ENCODE measurements at regions not wholly inside any gene's neighbourhood (a gene's known extent, or its start where the extent isn't known, plus 50 kb on each side); places are given as distances from the start of the nearest gene placed in this dataset.

- H3K36me3 ChIP-seq (ENCODE audit: insufficient read depth, low read depth, low read length): no peaks in the 10 kb centered on the region
- H3K4me3 ChIP-seq (ENCODE audit: low read length): no peak overlapping the region
- 0 out of 2 replicates have a peak, but pooled peaks cover 3% of the 10 kb centered on the region for H3K4me1 ChIP-seq (ENCODE audit: insufficient read depth, low read length)
- H3K27ac ChIP-seq (ENCODE audit: low read length): no peak overlapping the region
- no peak overlapping the region for H3K9ac ChIP-seq (ENCODE audit: low read depth, low read length)
- H3K9me3 ChIP-seq (ENCODE audit: insufficient read depth, low read depth, low read length): peaks cover 4% of the 10 kb centered on the region; the same call in 1 of the 2 replicates
- H3K27me3 ChIP-seq (ENCODE audit: insufficient read depth, low read length): peaks cover 9% of the 10 kb centered on the region
These were observed 122.7 kb downstream of the VAPA start for GRCh38 chr18:10036479-10036878.

DNA sequence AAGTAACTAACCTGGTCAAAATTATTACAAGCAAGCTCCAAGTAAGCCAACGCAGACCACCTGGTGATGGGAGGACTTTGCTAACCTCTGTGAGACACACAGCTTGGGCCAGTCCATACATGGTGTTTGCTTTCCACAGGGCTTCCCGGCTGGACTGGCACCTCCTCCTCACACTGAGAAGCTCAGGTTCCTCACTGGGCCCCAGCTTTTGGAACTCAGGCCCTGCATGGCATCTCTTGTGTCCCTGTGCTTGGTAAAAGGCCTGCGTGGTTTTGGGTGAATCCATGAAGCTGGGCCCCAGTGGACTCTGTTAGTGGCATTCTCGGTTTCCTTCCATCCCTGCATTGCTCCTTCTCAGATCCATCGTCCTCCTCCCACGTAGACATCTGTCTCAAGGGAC lies 123.4 kb downstream of the VAPA start:
- 0 out of 2 replicates have a peak, but pooled peaks cover 3% of the 10 kb centered on the region for H3K4me1 ChIP-seq (ENCODE audit: insufficient read depth, low read length)
- peaks cover 9% of the 10 kb centered on the region for H3K27me3 ChIP-seq (ENCODE audit: insufficient read depth, low read length)
- H3K27ac ChIP-seq (ENCODE audit: low read length): no peak overlapping the region
- H3K9ac ChIP-seq (ENCODE audit: low read depth, low read length): no peak overlapping the region
- peaks cover 11% of the 10 kb centered on the region; the same call in 1 of the 2 replicates for H3K9me3 ChIP-seq (ENCODE audit: insufficient read depth, low read depth, low read length)
- no peak overlapping the region for H3K4me3 ChIP-seq (ENCODE audit: low read length)
- H3K36me3 ChIP-seq (ENCODE audit: insufficient read depth, low read depth, low read length): no peaks in the 10 kb centered on the region

GRCh38 chr18:10038268-10038667 lies 124.5 kb downstream of the VAPA start:
- H3K36me3 ChIP-seq (ENCODE audit: insufficient read depth, low read depth, low read length): no peaks in the 10 kb centered on the region
- H3K9me3 ChIP-seq (ENCODE audit: insufficient read depth, low read depth, low read length): peaks cover 22% of the 10 kb centered on the region
- no peak overlapping the region for H3K4me3 ChIP-seq (ENCODE audit: low read length)
- peaks cover 4% of the 10 kb centered on the region for H3K27me3 ChIP-seq (ENCODE audit: insufficient read depth, low read length)
- no peak overlapping the region for H3K9ac ChIP-seq (ENCODE audit: low read depth, low read length)
- H3K4me1 ChIP-seq (ENCODE audit: insufficient read depth, low read length): no peaks in the 10 kb centered on the region
- H3K27ac ChIP-seq (ENCODE audit: low read length): no peak overlapping the region

GRCh38 chr18:10040287-10041011 lies 126.6 kb downstream of the VAPA start:
- no peak overlapping the region for H3K9ac ChIP-seq (ENCODE audit: low read depth, low read length)
- no peak overlapping the region for H3K27ac ChIP-seq (ENCODE audit: low read length)
- no peaks in the 10 kb centered on the region for H3K27me3 ChIP-seq (ENCODE audit: insufficient read depth, low read length)
- H3K4me1 ChIP-seq (ENCODE audit: insufficient read depth, low read length): no peaks in the 10 kb centered on the region; the same call in 1 of the 2 replicates
- H3K9me3 ChIP-seq (ENCODE audit: insufficient read depth, low read depth, low read length): peaks cover 22% of the 10 kb centered on the region
- H3K36me3 ChIP-seq (ENCODE audit: insufficient read depth, low read depth, low read length): no peaks in the 10 kb centered on the region
- no peak overlapping the region for H3K4me3 ChIP-seq (ENCODE audit: low read length)

GRCh38 chr18:10041180-10041579 lies 127.4 kb downstream of the VAPA start:
- Histone ChIP-seq H3K4me1 (ENCODE audit: insufficient read depth, low read length) (no peaks in the 10 kb centered on the region; the same call in 1 of the 2 replicates), H3K27ac (ENCODE audit: low read length) (no peak overlapping the region), H3K36me3 (ENCODE audit: insufficient read depth, low read depth, low read length) (no peaks in the 10 kb centered on the region), H3K9me3 (ENCODE audit: insufficient read depth, low read depth, low read length) (peaks cover 22% of the 10 kb centered on the region), H3K9ac (ENCODE audit: low read depth, low read length) (no peak overlapping the region), H3K4me3 (ENCODE audit: low read length) (no peak overlapping the region), H3K27me3 (ENCODE audit: insufficient read depth, low read length) (no peaks in the 10 kb centered on the region)

GRCh38 chr18:10042492-10042891 lies 128.7 kb downstream of the VAPA start:
- Histone ChIP-seq H3K9me3 (ENCODE audit: insufficient read depth, low read depth, low read length) (peaks cover 22% of the 10 kb centered on the region), H3K27me3 (ENCODE audit: insufficient read depth, low read length) (no peaks in the 10 kb centered on the region), H3K36me3 (ENCODE audit: insufficient read depth, low read depth, low read length) (no peaks in the 10 kb centered on the region), H3K9ac (ENCODE audit: low read depth, low read length) (no peak overlapping the region), H3K4me1 (ENCODE audit: insufficient read depth, low read length) (no peaks in the 10 kb centered on the region; the same call in 1 of the 2 replicates), H3K4me3 (ENCODE audit: low read length) (no peak overlapping the region), H3K27ac (ENCODE audit: low read length) (no peak overlapping the region)

GRCh38 chr18:10044054-10044453 lies 130.2 kb downstream of the VAPA start:
- H3K27ac ChIP-seq (ENCODE audit: low read length): no peak overlapping the region
- no peaks in the 10 kb centered on the region for H3K36me3 ChIP-seq (ENCODE audit: insufficient read depth, low read depth, low read length)
- H3K9me3 ChIP-seq (ENCODE audit: insufficient read depth, low read depth, low read length): peaks cover 22% of the 10 kb centered on the region
- H3K4me3 ChIP-seq (ENCODE audit: low read length): no peak overlapping the region
- H3K4me1 ChIP-seq (ENCODE audit: insufficient read depth, low read length): no peaks in the 10 kb centered on the region; the same call in 1 of the 2 replicates
- no peak overlapping the region for H3K9ac ChIP-seq (ENCODE audit: low read depth, low read length)
- no peaks in the 10 kb centered on the region for H3K27me3 ChIP-seq (ENCODE audit: insufficient read depth, low read length)

DNA sequence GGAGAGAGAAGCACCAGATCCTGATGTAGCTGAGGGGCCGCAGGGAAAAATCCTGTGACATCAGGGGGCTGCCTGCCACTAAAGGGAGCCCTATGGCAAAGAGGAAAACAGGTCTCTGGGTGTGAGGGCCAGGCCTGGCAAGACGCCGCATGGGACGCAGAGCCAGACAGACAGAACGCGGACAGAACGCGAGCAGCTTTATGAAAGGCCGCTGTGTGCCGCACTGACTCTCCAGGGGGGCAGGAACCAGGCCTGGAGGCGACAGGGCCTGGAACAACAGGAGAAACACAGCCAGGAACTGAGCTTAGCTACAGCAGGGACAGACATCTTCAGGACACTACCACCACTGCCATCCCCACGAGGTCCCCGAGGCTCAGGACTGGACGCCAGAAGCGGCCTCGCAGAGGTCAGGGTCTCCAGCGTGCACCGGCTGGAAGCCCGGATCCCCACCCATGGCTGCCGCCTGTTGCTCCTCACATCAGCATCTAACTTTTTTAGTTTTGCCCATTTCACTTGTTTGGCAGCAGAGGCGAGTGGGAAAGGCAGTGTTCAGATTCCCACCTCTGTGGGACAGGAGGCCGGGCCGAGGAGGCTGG lies 131.6 kb downstream of the VAPA start:
- Histone ChIP-seq H3K9ac (ENCODE audit: low read depth, low read length) (no peak overlapping the region), H3K27me3 (ENCODE audit: insufficient read depth, low read length) (no peaks in the 10 kb centered on the region), H3K4me1 (ENCODE audit: insufficient read depth, low read length) (no peaks in the 10 kb centered on the region; the same call in 1 of the 2 replicates), H3K9me3 (ENCODE audit: insufficient read depth, low read depth, low read length) (peaks cover 22% of the 10 kb centered on the region), H3K4me3 (ENCODE audit: low read length) (no peak overlapping the region), H3K36me3 (ENCODE audit: insufficient read depth, low read depth, low read length) (no peaks in the 10 kb centered on the region), H3K27ac (ENCODE audit: low read length) (no peak overlapping the region)

- Histone ChIP-seq H3K9me3 (ENCODE audit: insufficient read depth, low read depth, low read length) (peaks cover 20% of the 10 kb centered on the region), H3K36me3 (ENCODE audit: insufficient read depth, low read depth, low read length) (no peaks in the 10 kb centered on the region), H3K4me1 (ENCODE audit: insufficient read depth, low read length) (no peaks in the 10 kb centered on the region; the same call in 1 of the 2 replicates), H3K27me3 (ENCODE audit: insufficient read depth, low read length) (no peaks in the 10 kb centered on the region), H3K4me3 (ENCODE audit: low read length) (no peak overlapping the region), H3K9ac (ENCODE audit: low read depth, low read length) (no peak overlapping the region), H3K27ac (ENCODE audit: low read length) (no peak overlapping the region)
These were observed 132.5 kb downstream of the VAPA start for GRCh38 chr18:10046178-10046807.

- H3K4me1 ChIP-seq (ENCODE audit: insufficient read depth, low read length): no peaks in the 10 kb centered on the region; the same call in 1 of the 2 replicates
- no peaks in the 10 kb centered on the region for H3K36me3 ChIP-seq (ENCODE audit: insufficient read depth, low read depth, low read length)
- no peak overlapping the region for H3K4me3 ChIP-seq (ENCODE audit: low read length)
- peaks cover 10% of the 10 kb centered on the region for H3K9me3 ChIP-seq (ENCODE audit: insufficient read depth, low read depth, low read length)
- H3K27me3 ChIP-seq (ENCODE audit: insufficient read depth, low read length): no peaks in the 10 kb centered on the region
- H3K27ac ChIP-seq (ENCODE audit: low read length): no peak overlapping the region
- no peak overlapping the region for H3K9ac ChIP-seq (ENCODE audit: low read depth, low read length)
These were observed 133.4 kb downstream of the VAPA start for GRCh38 chr18:10047237-10047636.

DNA sequence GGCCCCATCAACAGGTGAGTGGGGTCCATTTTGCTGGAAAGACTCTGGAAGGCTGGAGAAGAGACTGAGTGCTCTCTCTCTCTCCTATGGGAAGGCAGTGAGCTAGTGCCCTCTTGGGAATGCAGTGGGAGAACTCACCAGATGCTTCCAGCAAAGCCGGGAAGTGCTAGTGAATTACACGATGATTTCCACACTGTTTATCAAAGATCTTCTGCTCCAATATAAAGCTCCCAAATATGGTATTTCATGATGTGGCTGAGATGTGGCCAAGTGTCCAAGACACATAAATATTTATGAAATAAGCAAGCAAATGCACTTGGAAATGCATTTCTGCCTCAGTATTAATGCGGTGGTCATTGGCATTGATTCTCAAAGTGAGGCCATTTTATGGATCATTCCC lies 135.9 kb downstream of the VAPA start:
- Histone ChIP-seq H3K27me3 (ENCODE audit: insufficient read depth, low read length) (peaks cover 3% of the 10 kb centered on the region; the same call in 1 of the 2 replicates), H3K9me3 (ENCODE audit: insufficient read depth, low read depth, low read length) (no peaks in the 10 kb centered on the region), H3K36me3 (ENCODE audit: insufficient read depth, low read depth, low read length) (no peaks in the 10 kb centered on the region), H3K9ac (ENCODE audit: low read depth, low read length) (no peak overlapping the region), H3K4me3 (ENCODE audit: low read length) (no peak overlapping the region), H3K4me1 (ENCODE audit: insufficient read depth, low read length) (no peaks in the 10 kb centered on the region), H3K27ac (ENCODE audit: low read length) (no peak overlapping the region)

All from iPS-20b (cell line).